ENCODE measurements at regions not wholly inside any gene's neighbourhood (a gene's known extent, or its start where the extent isn't known, plus 50 kb on each side); places are given as distances from the start of the nearest gene placed in this dataset.

DNA sequence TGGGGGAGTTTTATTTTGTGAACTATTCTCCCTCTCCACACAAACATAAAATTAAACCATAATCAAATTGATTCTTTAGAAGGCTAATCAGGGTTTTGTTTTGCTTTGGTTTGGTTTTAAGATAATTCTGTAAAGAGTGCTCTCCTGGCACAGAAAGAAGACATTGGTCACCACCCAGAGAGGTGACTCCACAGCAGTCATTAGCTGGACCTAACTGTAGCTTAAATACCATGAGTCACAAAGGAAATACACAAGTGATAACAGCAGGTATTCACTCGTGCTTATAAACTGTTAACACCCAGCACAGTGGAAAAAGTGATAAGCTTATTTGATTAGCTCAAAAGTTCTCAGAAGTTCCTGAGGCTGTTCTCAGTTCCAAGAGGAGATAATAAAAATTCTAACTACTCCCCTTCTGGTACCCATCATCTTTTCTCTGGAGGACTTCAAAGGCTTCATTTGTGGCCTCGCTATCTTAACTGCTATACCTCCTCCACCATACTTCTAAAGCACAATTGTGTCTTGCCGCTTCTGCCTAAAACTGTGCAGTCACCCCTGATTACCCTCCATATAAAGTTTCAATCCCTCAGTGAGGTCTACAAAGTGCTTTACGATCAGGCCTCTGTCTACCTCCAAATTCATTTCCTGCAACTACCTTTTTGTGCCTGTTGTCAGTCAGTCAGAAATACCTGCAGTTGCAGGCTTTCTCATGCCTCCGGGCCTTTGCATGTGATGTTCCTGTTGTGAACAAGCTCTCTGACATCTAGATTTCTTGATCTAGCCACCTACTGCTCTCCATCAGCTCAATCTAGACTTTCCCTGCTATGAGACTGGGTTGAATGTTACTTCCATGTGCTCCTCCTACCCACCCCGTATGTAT lies 201.1 kb downstream of the SAMD5 start:
- DNase-seq (ENCODE audit: low read depth in 2 of 2) = no peak
- H3K4me3 ChIP-seq (replicated peaks in 1 of 2; ENCODE audit: low read depth in 2 of 2, low read length in 2 of 2) = no peak overlapping the region
- TF ChIP-seq, protein P1, sequence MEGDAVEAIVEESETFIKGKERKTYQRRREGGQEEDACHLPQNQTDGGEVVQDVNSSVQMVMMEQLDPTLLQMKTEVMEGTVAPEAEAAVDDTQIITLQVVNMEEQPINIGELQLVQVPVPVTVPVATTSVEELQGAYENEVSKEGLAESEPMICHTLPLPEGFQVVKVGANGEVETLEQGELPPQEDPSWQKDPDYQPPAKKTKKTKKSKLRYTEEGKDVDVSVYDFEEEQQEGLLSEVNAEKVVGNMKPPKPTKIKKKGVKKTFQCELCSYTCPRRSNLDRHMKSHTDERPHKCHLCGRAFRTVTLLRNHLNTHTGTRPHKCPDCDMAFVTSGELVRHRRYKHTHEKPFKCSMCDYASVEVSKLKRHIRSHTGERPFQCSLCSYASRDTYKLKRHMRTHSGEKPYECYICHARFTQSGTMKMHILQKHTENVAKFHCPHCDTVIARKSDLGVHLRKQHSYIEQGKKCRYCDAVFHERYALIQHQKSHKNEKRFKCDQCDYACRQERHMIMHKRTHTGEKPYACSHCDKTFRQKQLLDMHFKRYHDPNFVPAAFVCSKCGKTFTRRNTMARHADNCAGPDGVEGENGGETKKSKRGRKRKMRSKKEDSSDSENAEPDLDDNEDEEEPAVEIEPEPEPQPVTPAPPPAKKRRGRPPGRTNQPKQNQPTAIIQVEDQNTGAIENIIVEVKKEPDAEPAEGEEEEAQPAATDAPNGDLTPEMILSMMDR (IDR thresholded peaks at IDR 0.05; ENCODE audit: low read depth, low read length) = no peak

DNA sequence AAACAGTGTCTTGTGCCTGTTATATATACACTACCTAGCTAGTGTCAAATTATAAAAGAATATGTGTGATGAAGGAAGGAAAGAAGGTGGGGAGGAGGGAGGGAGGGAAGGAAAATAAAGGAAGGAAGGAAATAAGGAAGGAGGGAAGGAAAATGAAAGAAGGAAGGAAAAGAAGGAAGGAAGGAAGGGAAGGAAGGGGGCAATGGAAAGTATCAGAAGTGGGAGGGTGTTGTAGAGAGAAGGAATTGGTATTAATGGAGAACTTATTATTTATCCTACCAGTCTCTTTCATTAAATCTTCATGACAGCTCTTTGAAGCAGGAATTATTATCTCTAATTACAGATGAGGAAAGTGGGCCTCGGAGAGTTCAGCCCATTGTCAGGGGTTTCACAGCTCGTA lies 202.4 kb downstream of the SAMD5 start:
- TF ChIP-seq, protein P1 (IDR thresholded peaks at IDR 0.05; ENCODE audit: low read depth, low read length) = no peak
- no peak for DNase-seq (ENCODE audit: low read depth in 2 of 2)
- H3K4me3 ChIP-seq (replicated peaks in 1 of 2; ENCODE audit: low read depth in 2 of 2, low read length in 2 of 2) = no peak overlapping the region

DNA sequence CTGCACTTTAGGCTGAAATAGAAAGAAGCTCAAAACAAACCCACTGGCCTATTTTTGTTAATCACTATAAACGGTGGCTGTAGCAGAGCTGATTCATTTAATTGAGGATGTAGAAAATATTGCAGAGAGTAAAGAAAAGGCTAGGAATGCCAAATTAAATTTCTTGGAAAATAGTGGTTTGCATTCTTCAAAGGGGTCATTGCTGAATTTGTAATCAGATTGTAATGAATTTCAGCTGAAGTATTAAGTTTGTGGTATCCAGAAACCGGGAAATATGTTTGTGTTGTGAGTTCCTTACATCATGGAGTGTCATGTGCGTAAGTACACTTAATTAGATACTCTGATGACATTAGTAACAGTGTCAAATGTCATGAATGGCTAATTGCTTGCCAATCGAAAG lies 203.0 kb downstream of the SAMD5 start:
- H3K4me3 ChIP-seq (replicated peaks in 1 of 2; ENCODE audit: low read depth in 2 of 2, low read length in 2 of 2) = no peak overlapping the region
- TF ChIP-seq, protein P1 (IDR thresholded peaks at IDR 0.05; ENCODE audit: low read depth, low read length) = no peak
- no peak for DNase-seq (ENCODE audit: low read depth in 2 of 2)

DNA sequence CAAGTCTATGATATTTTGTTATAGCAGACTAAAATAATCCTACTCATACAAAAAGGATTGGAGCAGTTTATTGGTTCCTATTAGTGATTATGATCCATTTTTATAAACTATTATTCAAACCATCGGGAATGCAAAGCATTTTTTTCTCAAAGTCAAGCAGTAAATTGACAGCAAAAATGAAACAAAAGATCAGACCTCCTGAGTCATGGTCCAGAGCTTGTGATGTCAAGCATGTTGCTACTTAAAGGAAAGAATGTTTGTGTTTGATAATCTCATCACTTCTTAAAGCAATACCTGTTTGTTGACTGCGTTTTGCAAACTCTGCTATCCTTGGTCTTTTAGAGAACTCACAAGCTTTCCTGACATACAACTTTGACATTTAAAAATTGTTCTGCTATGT lies 204.4 kb downstream of the SAMD5 start:
- no peak overlapping the region for H3K4me3 ChIP-seq (replicated peaks in 1 of 2; ENCODE audit: low read depth in 2 of 2, low read length in 2 of 2)
- DNase-seq (ENCODE audit: low read depth in 2 of 2) = no peak
- TF ChIP-seq, protein P1 (IDR thresholded peaks at IDR 0.05; ENCODE audit: low read depth, low read length) = no peak

DNA sequence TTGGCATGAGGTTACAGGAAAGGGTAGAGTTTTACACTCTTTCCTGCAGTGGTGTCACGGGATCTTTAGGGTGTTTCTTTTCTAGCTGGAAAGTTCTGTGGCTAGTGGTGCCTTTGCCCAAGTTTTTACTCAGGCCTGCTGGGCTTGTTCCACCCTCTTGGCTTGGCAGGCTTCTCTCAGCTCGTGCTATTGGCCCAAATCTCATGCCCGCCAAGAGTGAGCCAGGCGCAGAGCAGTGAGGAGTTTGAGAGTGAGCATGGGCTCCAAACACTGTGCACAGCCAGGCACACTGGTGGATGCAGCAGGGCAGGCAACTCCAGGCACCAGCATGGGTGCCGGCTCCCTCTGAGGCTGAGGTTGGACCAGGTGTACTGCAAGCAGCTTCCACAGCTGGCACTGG lies 206.5 kb downstream of the SAMD5 start:
- TF ChIP-seq, protein P1 (IDR thresholded peaks at IDR 0.05; ENCODE audit: low read depth, low read length) = no peak
- no peak overlapping the region for H3K4me3 ChIP-seq (replicated peaks in 1 of 2; ENCODE audit: low read depth in 2 of 2, low read length in 2 of 2)
- no peak for DNase-seq (ENCODE audit: low read depth in 2 of 2)

DNA sequence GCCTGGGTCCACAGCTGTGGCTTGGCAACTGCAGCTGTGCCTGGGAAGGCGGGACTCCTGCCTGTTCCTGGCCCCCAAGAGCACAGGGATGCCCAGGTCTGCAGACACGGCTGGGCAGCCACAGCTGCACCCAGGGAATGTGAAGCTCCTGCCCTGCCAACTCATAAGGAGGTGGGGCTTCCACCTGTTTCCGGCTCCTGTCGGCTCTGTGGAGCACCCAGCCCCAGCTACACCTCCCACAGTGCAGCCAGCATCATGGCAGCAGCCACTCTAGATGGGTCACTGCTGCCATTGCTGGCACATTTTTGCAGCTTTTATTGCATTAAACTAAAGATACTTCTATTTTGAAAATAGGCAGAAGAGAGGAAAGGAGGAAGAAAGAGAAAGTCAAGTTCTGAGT lies 207.9 kb downstream of the SAMD5 start:
- TF ChIP-seq, protein P1 (IDR thresholded peaks at IDR 0.05; ENCODE audit: low read depth, low read length) = no peak
- H3K4me3 ChIP-seq (replicated peaks in 1 of 2; ENCODE audit: low read depth in 2 of 2, low read length in 2 of 2) = no peak overlapping the region
- no peak for DNase-seq (ENCODE audit: low read depth in 2 of 2)
